ENCODE measurements at regions not wholly inside any gene's neighbourhood (a gene's known extent, or its start where the extent isn't known, plus 50 kb on each side); places are given as distances from the start of the nearest gene placed in this dataset.
A peak's percentile ranks its signal among the peaks of the same experiment; 100 is the strongest.
"Not testable (repeated sequence)": the region's sequence is repeated elsewhere in the genome, so short reads cannot be mapped to it uniquely, and the experiment has no call there.

DNA sequence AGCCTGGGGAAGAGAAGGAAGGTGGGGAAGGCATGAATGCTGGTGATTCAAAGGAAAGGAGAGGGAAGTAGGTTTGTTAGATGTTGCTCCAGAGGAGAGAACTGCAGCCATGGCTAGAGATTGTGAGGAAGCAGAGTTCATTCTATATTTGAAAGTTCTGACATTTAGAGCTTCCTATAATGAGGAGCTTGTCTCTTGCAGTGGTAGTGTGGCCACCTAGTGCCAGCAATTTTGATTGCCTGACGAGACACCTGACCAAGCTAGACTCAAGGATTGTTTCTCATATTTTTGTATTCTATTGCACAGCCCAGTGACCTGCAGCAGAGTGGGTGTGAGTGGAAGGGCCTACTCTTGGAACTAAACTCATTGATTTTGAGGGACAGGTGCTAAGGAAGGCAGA is 116.2 kb upstream of the GOLGA6L4 start:
- not testable (repeated sequence) for H3K4me3 ChIP-seq (ENCODE audit: low read length in 3 of 3); H3K9me3 ChIP-seq (ENCODE audit: control insufficient read depth in 3 of 3, low read length in 3 of 3); H3K9ac ChIP-seq (ENCODE audit: low read depth in 1 of 3, low read length in 3 of 3); H3K36me3 ChIP-seq (ENCODE audit: control insufficient read depth in 3 of 3, insufficient read depth in 3 of 3, low read length in 3 of 3); H3K4me1 ChIP-seq (ENCODE audit: control insufficient read depth in 3 of 3, insufficient read depth in 3 of 3, low read length in 3 of 3); H3K27me3 ChIP-seq (ENCODE audit: control insufficient read depth in 3 of 3, insufficient read depth in 3 of 3, low read length in 3 of 3); H3K27ac ChIP-seq (ENCODE audit: low read depth, low read length)

DNA sequence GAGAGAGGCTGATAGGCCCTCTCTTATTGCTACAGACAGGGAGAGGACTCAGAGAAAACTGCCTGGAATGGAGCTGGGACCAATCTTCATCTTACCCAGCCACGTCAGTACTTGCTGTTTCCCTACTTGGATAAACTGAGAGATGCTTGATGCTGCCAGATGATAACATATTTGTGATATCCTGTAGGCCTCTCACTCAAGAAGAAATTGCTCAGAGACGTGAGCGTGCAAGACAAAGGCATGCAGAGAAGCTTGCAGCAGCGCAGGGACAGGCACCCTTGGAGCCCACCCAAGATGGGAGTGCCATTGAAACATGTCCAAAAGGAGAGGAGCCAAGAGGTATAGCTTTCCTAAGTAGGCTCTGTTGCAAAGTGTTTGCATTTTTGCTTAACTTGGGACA is 114.7 kb upstream of the GOLGA6L4 start:
- not testable (repeated sequence) for H3K36me3 ChIP-seq (ENCODE audit: control insufficient read depth in 3 of 3, insufficient read depth in 3 of 3, low read length in 3 of 3); H3K27ac ChIP-seq (ENCODE audit: low read depth, low read length); H3K27me3 ChIP-seq (ENCODE audit: control insufficient read depth in 3 of 3, insufficient read depth in 3 of 3, low read length in 3 of 3); H3K9ac ChIP-seq (ENCODE audit: low read depth in 1 of 3, low read length in 3 of 3); H3K4me1 ChIP-seq (ENCODE audit: control insufficient read depth in 3 of 3, insufficient read depth in 3 of 3, low read length in 3 of 3); H3K4me3 ChIP-seq (ENCODE audit: low read length in 3 of 3); H3K9me3 ChIP-seq (ENCODE audit: control insufficient read depth in 3 of 3, low read length in 3 of 3)

DNA sequence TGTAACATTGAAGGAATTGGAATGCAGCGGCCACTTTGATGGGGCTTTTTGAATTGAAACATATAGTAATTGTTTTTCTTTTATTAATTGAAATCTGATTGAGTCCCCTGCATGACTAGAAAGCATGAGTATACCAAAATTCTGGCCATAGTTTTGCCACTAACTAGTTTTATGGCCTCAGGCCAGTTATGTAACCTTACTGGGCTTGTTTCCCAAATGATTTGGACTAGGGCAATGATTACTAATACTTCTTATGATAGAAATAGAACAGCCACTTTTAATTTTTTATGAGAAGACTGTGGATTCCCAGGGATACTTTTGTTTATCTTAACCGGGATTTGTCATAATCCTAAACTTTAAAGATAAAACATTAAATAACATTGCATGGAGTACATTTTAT is 106.9 kb upstream of the GOLGA6L4 start:
- not testable (repeated sequence) for H3K36me3 ChIP-seq (ENCODE audit: control insufficient read depth in 3 of 3, insufficient read depth in 3 of 3, low read length in 3 of 3); H3K27me3 ChIP-seq (ENCODE audit: control insufficient read depth in 3 of 3, insufficient read depth in 3 of 3, low read length in 3 of 3); H3K27ac ChIP-seq (ENCODE audit: low read depth, low read length); H3K4me3 ChIP-seq (ENCODE audit: low read length in 3 of 3); H3K9ac ChIP-seq (ENCODE audit: low read depth in 1 of 3, low read length in 3 of 3); H3K9me3 ChIP-seq (ENCODE audit: control insufficient read depth in 3 of 3, low read length in 3 of 3); H3K4me1 ChIP-seq (ENCODE audit: control insufficient read depth in 3 of 3, insufficient read depth in 3 of 3, low read length in 3 of 3)

DNA sequence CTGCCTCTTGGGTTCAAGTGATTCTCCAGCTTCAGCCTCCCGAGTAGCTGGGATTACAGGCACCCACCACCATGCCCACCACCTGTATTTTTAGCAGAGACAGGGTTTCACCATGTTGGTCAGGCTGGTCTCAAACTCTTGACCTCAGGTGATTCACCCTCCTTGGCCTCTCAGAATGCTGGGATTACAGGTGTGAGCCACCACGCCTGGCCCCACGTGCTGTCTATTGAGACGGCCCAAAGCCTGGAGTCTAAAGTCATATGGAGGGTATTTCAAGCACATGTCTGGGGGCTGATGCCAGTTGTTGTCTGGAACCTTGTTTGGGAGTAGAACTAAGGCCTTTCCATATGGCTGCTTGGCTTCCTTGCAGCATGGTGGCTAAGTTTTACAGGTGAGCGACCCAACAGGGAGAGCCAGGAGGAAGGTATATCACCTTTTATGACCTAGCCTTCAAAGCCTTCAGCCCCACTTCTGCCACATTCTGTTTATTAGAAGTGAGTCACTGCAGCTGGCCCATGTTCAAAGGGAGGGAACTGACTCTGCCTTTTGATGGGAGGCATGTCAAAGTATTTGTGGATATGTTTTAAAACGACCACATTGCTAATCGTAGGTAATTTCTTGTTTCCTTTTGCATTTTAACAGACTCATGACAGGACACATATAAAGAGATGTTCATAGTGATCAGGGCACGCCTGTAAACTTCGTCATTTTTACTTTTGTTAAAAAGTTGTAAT is 105.3 kb upstream of the GOLGA6L4 start:
- not testable (repeated sequence) for H3K27ac ChIP-seq (ENCODE audit: low read depth, low read length); H3K4me1 ChIP-seq (ENCODE audit: control insufficient read depth in 3 of 3, insufficient read depth in 3 of 3, low read length in 3 of 3); H3K27me3 ChIP-seq (ENCODE audit: control insufficient read depth in 3 of 3, insufficient read depth in 3 of 3, low read length in 3 of 3); H3K4me3 ChIP-seq (ENCODE audit: low read length in 3 of 3); H3K9ac ChIP-seq (ENCODE audit: low read depth in 1 of 3, low read length in 3 of 3); H3K36me3 ChIP-seq (ENCODE audit: control insufficient read depth in 3 of 3, insufficient read depth in 3 of 3, low read length in 3 of 3); H3K9me3 ChIP-seq (ENCODE audit: control insufficient read depth in 3 of 3, low read length in 3 of 3)

DNA sequence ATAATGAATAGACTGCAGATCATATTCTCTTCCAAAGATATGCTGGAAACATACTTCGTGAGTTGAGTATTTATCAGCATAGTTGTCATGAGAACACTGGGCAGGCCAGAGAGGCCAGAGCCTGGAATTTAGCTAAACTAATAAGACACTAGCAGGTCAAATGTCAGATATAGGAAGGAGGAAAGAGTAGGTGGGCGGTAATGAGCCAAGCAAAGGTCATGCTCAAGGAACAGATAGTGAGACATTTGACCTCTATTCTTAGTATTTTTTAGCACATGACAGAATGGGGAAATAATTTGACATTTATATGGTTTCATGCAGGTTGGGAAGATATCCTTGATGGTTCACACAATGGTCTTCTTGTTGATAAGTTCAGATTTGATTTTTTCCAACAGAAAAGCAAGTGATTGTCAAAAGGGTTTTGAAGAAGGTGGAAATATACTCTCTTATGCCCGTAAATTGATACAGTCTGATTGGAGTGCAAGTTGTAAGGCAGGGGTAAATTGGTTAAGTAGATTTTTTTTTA is 99.6 kb upstream of the GOLGA6L4 start:
- not testable (repeated sequence) for H3K4me3 ChIP-seq (ENCODE audit: low read length in 3 of 3); H3K27me3 ChIP-seq (ENCODE audit: control insufficient read depth in 3 of 3, insufficient read depth in 3 of 3, low read length in 3 of 3); H3K27ac ChIP-seq (ENCODE audit: low read depth, low read length); H3K9ac ChIP-seq (ENCODE audit: low read depth in 1 of 3, low read length in 3 of 3); H3K36me3 ChIP-seq (ENCODE audit: control insufficient read depth in 3 of 3, insufficient read depth in 3 of 3, low read length in 3 of 3); H3K4me1 ChIP-seq (ENCODE audit: control insufficient read depth in 3 of 3, insufficient read depth in 3 of 3, low read length in 3 of 3); H3K9me3 ChIP-seq (ENCODE audit: control insufficient read depth in 3 of 3, low read length in 3 of 3)

DNA sequence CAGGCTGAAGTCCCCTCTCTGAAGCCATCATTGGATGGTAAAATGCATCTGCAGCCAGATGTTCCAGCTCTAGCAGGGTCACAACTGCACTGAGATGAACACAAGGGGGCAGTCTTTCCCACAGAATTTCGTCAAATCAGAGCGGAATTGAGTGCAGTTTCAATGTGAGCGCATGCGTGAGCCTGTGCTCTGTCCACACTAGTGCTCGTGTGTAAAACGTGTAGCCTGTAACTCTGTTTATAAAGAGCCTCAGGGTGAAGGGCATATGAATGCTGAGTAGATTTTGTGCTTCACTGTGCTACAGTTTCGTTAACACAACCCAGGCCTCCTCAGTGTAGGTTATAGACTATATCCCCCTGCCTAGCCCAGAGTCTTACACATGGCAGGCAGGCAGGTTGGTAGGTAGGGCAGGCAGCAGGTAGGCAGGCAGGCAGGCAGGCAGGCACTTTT is 92.7 kb upstream of the GOLGA6L4 start:
- no peak overlapping the region for H3K27ac ChIP-seq (ENCODE audit: low read depth, low read length)
- H3K9me3 ChIP-seq (ENCODE audit: control insufficient read depth in 3 of 3, low read length in 3 of 3) = no peaks in the 10 kb centered on the region
- no peaks in the 10 kb centered on the region for H3K36me3 ChIP-seq (ENCODE audit: control insufficient read depth in 3 of 3, insufficient read depth in 3 of 3, low read length in 3 of 3)
- peak overlapping the region in 2 of 3 donors; percentile 18 to 48 for H3K4me3 ChIP-seq (ENCODE audit: low read length in 3 of 3)
- H3K27me3 ChIP-seq (ENCODE audit: control insufficient read depth in 3 of 3, insufficient read depth in 3 of 3, low read length in 3 of 3) = no peaks in the 10 kb centered on the region
- H3K4me1 ChIP-seq (ENCODE audit: control insufficient read depth in 3 of 3, insufficient read depth in 3 of 3, low read length in 3 of 3) = peaks cover 0 to 2% (median 0%) of the 10 kb centered on the region in 3 donors
- H3K9ac ChIP-seq (ENCODE audit: low read depth in 1 of 3, low read length in 3 of 3) = no peak overlapping the region

DNA sequence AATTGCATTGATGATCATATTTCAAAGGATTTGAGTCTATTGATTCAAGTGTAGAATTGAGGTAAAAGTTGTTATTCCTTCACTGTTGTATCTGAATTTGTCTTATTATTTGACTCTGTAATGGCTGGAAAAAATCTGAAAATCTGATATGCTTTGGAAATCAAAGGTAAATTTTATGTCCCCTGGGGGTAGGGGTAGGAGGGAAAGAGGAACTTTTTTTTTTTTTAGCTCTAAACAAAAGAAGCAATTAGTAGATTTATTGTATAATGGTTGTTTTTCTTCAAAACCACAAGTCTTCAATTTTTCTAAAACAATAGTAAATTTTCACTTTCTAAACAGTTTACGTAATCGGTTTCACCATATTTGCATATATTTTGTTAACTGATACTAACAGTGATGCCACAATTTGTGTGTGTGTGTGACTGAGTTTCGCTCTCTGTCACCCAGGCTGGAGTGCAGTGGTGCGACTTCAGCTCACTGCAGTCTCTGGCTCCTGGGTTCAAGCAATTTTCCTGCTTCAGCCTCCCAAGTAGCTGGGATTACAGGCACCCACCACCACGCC is 91.7 kb upstream of the GOLGA6L4 start:
- H3K4me1 ChIP-seq (ENCODE audit: control insufficient read depth in 3 of 3, insufficient read depth in 3 of 3, low read length in 3 of 3) = peaks cover 0 to 2% (median 0%) of the 10 kb centered on the region in 3 donors
- no peaks in the 10 kb centered on the region for H3K9me3 ChIP-seq (ENCODE audit: control insufficient read depth in 3 of 3, low read length in 3 of 3)
- no peaks in the 10 kb centered on the region for H3K36me3 ChIP-seq (ENCODE audit: control insufficient read depth in 3 of 3, insufficient read depth in 3 of 3, low read length in 3 of 3)
- no peaks in the 10 kb centered on the region for H3K27me3 ChIP-seq (ENCODE audit: control insufficient read depth in 3 of 3, insufficient read depth in 3 of 3, low read length in 3 of 3)
- H3K4me3 ChIP-seq (ENCODE audit: low read length in 3 of 3) = no peak overlapping the region
- no peak overlapping the region for H3K27ac ChIP-seq (ENCODE audit: low read depth, low read length)
- no peak overlapping the region for H3K9ac ChIP-seq (ENCODE audit: low read depth in 1 of 3, low read length in 3 of 3)

DNA sequence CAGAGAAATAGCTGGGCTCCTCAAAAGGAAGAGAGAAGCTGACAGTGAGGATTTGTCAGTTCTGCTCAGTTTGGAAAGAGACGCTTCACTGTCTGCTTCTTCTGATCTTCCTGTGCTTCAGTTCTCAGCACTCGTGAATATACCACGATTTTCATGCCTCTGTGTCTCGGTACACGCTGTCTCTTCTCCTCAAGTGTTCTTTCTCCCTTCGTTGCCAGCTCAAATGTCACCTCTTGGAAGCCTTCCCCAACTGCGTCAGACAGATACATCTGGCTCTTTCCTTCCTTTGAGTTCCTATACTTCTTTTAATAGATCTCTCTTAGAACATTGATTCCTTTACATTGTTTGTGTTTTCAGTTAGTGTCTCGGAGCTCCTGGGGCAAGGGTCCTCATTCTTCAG is 90.6 kb upstream of the GOLGA6L4 start:
- H3K9ac ChIP-seq (ENCODE audit: low read depth in 1 of 3, low read length in 3 of 3); H3K4me3 ChIP-seq (ENCODE audit: low read length in 3 of 3); H3K36me3 ChIP-seq (ENCODE audit: control insufficient read depth in 3 of 3, insufficient read depth in 3 of 3, low read length in 3 of 3); H3K27ac ChIP-seq (ENCODE audit: low read depth, low read length); H3K27me3 ChIP-seq (ENCODE audit: control insufficient read depth in 3 of 3, insufficient read depth in 3 of 3, low read length in 3 of 3); H3K9me3 ChIP-seq (ENCODE audit: control insufficient read depth in 3 of 3, low read length in 3 of 3); H3K4me1 ChIP-seq (ENCODE audit: control insufficient read depth in 3 of 3, insufficient read depth in 3 of 3, low read length in 3 of 3): not testable (repeated sequence)

DNA sequence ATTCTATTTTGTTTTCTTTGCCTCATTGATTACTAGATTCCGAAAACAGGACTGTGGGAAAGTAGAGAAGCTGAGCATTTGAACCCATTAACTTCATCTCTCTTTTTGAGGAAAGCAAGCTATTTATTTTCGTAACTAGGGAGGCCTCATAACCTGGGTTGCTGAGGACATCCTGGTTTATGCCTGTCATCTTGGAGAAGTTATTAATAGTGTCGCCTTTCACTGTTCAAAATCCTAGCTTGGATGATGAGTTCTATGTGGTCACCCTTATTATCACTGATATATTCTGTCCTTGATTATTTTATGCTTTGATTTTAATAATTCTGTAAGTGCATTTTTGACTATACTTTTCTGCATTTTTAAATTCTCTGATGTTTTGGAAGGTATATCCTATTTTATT is 89.3 kb upstream of the GOLGA6L4 start:
- H3K27me3 ChIP-seq (ENCODE audit: control insufficient read depth in 3 of 3, insufficient read depth in 3 of 3, low read length in 3 of 3); H3K9me3 ChIP-seq (ENCODE audit: control insufficient read depth in 3 of 3, low read length in 3 of 3); H3K4me1 ChIP-seq (ENCODE audit: control insufficient read depth in 3 of 3, insufficient read depth in 3 of 3, low read length in 3 of 3); H3K4me3 ChIP-seq (ENCODE audit: low read length in 3 of 3); H3K9ac ChIP-seq (ENCODE audit: low read depth in 1 of 3, low read length in 3 of 3); H3K27ac ChIP-seq (ENCODE audit: low read depth, low read length); H3K36me3 ChIP-seq (ENCODE audit: control insufficient read depth in 3 of 3, insufficient read depth in 3 of 3, low read length in 3 of 3): not testable (repeated sequence)

DNA sequence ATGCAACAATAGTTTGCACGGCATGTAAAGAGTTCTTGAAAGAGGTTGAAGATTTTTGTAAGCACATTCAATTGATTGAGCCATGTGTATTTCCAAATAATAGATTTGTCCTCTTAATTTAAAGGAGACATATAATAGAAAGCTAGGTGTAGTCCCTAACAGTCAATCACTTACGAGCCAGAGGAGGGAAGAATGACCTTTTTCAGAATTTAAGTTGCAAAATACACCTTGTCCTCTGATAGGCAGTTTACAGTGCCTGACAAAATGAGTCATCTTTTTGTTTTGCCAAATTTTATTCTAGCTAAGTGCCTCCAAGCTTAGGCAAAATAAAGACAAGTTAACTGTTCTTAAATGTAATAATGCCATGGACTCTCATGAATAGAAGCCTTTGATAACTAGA is 88.3 kb upstream of the GOLGA6L4 start:
- not testable (repeated sequence) for H3K9ac ChIP-seq (ENCODE audit: low read depth in 1 of 3, low read length in 3 of 3); H3K4me1 ChIP-seq (ENCODE audit: control insufficient read depth in 3 of 3, insufficient read depth in 3 of 3, low read length in 3 of 3); H3K27ac ChIP-seq (ENCODE audit: low read depth, low read length); H3K9me3 ChIP-seq (ENCODE audit: control insufficient read depth in 3 of 3, low read length in 3 of 3); H3K27me3 ChIP-seq (ENCODE audit: control insufficient read depth in 3 of 3, insufficient read depth in 3 of 3, low read length in 3 of 3); H3K36me3 ChIP-seq (ENCODE audit: control insufficient read depth in 3 of 3, insufficient read depth in 3 of 3, low read length in 3 of 3); H3K4me3 ChIP-seq (ENCODE audit: low read length in 3 of 3)
